KOPT-K1 (cell line): ENCODE measurements at regions not wholly inside any gene's neighbourhood (a gene's known extent, or its start where the extent isn't known, plus 50 kb on each side); places are given as distances from the start of the nearest gene placed in this dataset.

Experiments used
- H3K27ac ChIP-seq: fragments of 200-600 bp; sonication (generic); 2 replicates; pipeline ENCODE4 v1.5.1; 2016; ENCODE audit warnings: antibody characterized with exemption, mild to moderate bottlenecking, low read depth, low read length; ENCODE audit not compliant: poor library complexity, severe bottlenecking
- H3K36me3 ChIP-seq: fragments of 200-600 bp; sonication (generic); 2 replicates; pipeline ENCODE4 v1.5.1; 2017; ENCODE audit warnings: antibody characterized with exemption, mild to moderate bottlenecking, low read length, moderate library complexity; ENCODE audit not compliant: insufficient read depth
- H3K9me3 ChIP-seq: fragments of 200-600 bp; sonication (generic); 2 replicates; pipeline ENCODE4 v1.5.1; 2017; ENCODE audit warnings: antibody characterized with exemption, low read length, mild to moderate bottlenecking; ENCODE audit not compliant: insufficient read depth, poor library complexity, severe bottlenecking

- H3K27ac ChIP-seq = no peak overlapping the region
- H3K36me3 ChIP-seq = no peaks in the 10 kb centered on the region
- no peaks in the 10 kb centered on the region for H3K9me3 ChIP-seq
Measured at GRCh38 chr5:125219710-125220109, 473.3 kb upstream of the ZNF608 start.

- no peak overlapping the region for H3K27ac ChIP-seq
- no peaks in the 10 kb centered on the region for H3K36me3 ChIP-seq
- H3K9me3 ChIP-seq = no peaks in the 10 kb centered on the region
Measured at GRCh38 chr5:125220284-125220683, 473.8 kb upstream of the ZNF608 start.

- no peak overlapping the region for H3K27ac ChIP-seq
- H3K36me3 ChIP-seq = no peaks in the 10 kb centered on the region
- no peaks in the 10 kb centered on the region for H3K9me3 ChIP-seq
Measured at GRCh38 chr5:125222597-125223240, 476.3 kb upstream of the ZNF608 start.

GRCh38 chr5:125225424-125225823 is 479.0 kb upstream of the ZNF608 start:
- H3K9me3 ChIP-seq = no peaks in the 10 kb centered on the region
- H3K27ac ChIP-seq = no peak overlapping the region

GRCh38 chr5:125226825-125227224 is 480.4 kb upstream of the ZNF608 start:
- no peak overlapping the region for H3K27ac ChIP-seq
- no peaks in the 10 kb centered on the region for H3K9me3 ChIP-seq

More at GRCh38 chr5:125225424-125225823, 479.0 kb upstream of the ZNF608 start:
- H3K36me3 ChIP-seq = no peaks in the 10 kb centered on the region

GRCh38 chr5:125227333-125228095 is 481.1 kb upstream of the ZNF608 start:
- no peak overlapping the region for H3K27ac ChIP-seq
- no peaks in the 10 kb centered on the region for H3K36me3 ChIP-seq
- no peaks in the 10 kb centered on the region for H3K9me3 ChIP-seq

More at GRCh38 chr5:125226825-125227224, 480.4 kb upstream of the ZNF608 start:
- no peaks in the 10 kb centered on the region for H3K36me3 ChIP-seq

GRCh38 chr5:125228363-125229070 is 482.1 kb upstream of the ZNF608 start:
- Histone ChIP-seq H3K36me3 (no peaks in the 10 kb centered on the region), H3K9me3 (no peaks in the 10 kb centered on the region), H3K27ac (no peak overlapping the region)

GRCh38 chr5:125229556-125229955 is 483.1 kb upstream of the ZNF608 start:
- H3K27ac ChIP-seq = no peak overlapping the region
- H3K36me3 ChIP-seq = no peaks in the 10 kb centered on the region
- no peaks in the 10 kb centered on the region for H3K9me3 ChIP-seq

- H3K9me3 ChIP-seq = no peaks in the 10 kb centered on the region
- H3K27ac ChIP-seq = no peak overlapping the region
- H3K36me3 ChIP-seq = no peaks in the 10 kb centered on the region
Measured at GRCh38 chr5:125232779-125233230, 486.4 kb upstream of the ZNF608 start.

- H3K9me3 ChIP-seq = no peaks in the 10 kb centered on the region
- no peak overlapping the region for H3K27ac ChIP-seq
- no peaks in the 10 kb centered on the region for H3K36me3 ChIP-seq
Measured at GRCh38 chr5:125233944-125234343, 487.5 kb upstream of the ZNF608 start.

- Histone ChIP-seq H3K27ac (no peak overlapping the region), H3K36me3 (no peaks in the 10 kb centered on the region), H3K9me3 (no peaks in the 10 kb centered on the region)
Measured at GRCh38 chr5:125236007-125236406, 489.6 kb upstream of the ZNF608 start.

- Histone ChIP-seq H3K9me3 (no peaks in the 10 kb centered on the region), H3K36me3 (no peaks in the 10 kb centered on the region), H3K27ac (no peak overlapping the region)
Measured at GRCh38 chr5:125236981-125237380, 490.5 kb upstream of the ZNF608 start.

GRCh38 chr5:125244531-125244930 is 498.1 kb upstream of the ZNF608 start:
- Histone ChIP-seq H3K27ac (no peak overlapping the region), H3K9me3 (no peaks in the 10 kb centered on the region), H3K36me3 (no peaks in the 10 kb centered on the region)

GRCh38 chr5:125245216-125245615 is 498.8 kb upstream of the ZNF608 start:
- Histone ChIP-seq H3K9me3 (no peaks in the 10 kb centered on the region), H3K27ac (no peak overlapping the region), H3K36me3 (no peaks in the 10 kb centered on the region)

- H3K27ac ChIP-seq = no peak overlapping the region
- peaks cover 8% of the 10 kb centered on the region for H3K9me3 ChIP-seq
- H3K36me3 ChIP-seq = no peaks in the 10 kb centered on the region
Measured at GRCh38 chr5:125249400-125249799, 503.0 kb upstream of the ZNF608 start.
